GM21360 (cell line): ENCODE measurements at regions not wholly inside any gene's neighbourhood (a gene's known extent, or its start where the extent isn't known, plus 50 kb on each side); places are given as distances from the start of the nearest gene placed in this dataset.
"Not testable (repeated sequence)": the region's sequence is repeated elsewhere in the genome, so short reads cannot be mapped to it uniquely, and the experiment has no call there.

Experiments
- ATAC-seq: cut with Tn5 transposase; IDR thresholded peaks from one replicate; pipeline ENCODE4 v1.9.1; 2021; ENCODE audit warnings: mild to moderate bottlenecking, moderate library complexity; ENCODE audit not compliant: unreplicated experiment

DNA sequence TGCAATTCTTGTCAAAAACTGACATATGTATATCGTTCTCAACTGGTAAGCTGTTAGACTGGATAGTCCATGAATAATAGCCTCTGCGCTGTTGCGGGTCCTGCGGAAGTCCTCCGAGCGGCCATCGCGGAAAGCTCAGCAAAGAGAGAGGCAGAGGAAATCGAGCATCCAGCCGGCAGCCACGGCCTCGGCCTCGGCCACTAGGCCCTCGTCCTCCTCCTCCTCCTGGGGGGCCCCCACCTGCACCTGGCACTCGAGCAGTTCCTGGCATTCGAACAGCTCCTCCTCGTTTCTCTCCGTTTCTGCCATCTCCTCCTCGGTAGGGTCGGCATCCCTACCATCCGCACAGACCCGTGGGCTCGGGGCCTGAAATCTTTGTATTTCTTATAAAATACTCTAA is 111.2 kb upstream of the CYLC1 start:
- ATAC-seq: not testable (repeated sequence)

- not testable (repeated sequence) for ATAC-seq
Observed at GRCh38 chrX:83750451-83750850, 110.5 kb upstream of the CYLC1 start.

GRCh38 chrX:83759872-83760271 is 101.1 kb upstream of the CYLC1 start:
- peak; percentile 66 for ATAC-seq

GRCh38 chrX:83771664-83772063 is 89.3 kb upstream of the CYLC1 start:
- no peak for ATAC-seq
